ENCODE measurements at regions not wholly inside any gene's neighbourhood (a gene's known extent, or its start where the extent isn't known, plus 50 kb on each side); places are given as distances from the start of the nearest gene placed in this dataset.

GRCh38 chr11:115760461-115761320, 256.5 kb upstream of the CADM1 start:
- no peak for TF ChIP-seq CTCF (IDR thresholded peaks at IDR 0.05; ENCODE audit: borderline replicate concordance, insufficient read depth, low read depth, low read length)
- peak overlapping the region; percentile 57 for H3K4me3 ChIP-seq (ENCODE audit: low read depth, low read length)

GRCh38 chr11:115759622-115760460, 255.6 kb upstream of the CADM1 start:
- H3K4me3 ChIP-seq (ENCODE audit: low read depth, low read length): peak overlapping the region; percentile 57

GRCh38 chr11:115758011-115758410, 253.8 kb upstream of the CADM1 start:
- H3K4me3 ChIP-seq (ENCODE audit: low read depth, low read length): no peak overlapping the region
- no peak for TF ChIP-seq CTCF (IDR thresholded peaks at IDR 0.05; ENCODE audit: borderline replicate concordance, insufficient read depth, low read depth, low read length)

More at GRCh38 chr11:115759622-115760460, 255.6 kb upstream of the CADM1 start:
- TF ChIP-seq CTCF (IDR thresholded peaks at IDR 0.05; ENCODE audit: borderline replicate concordance, insufficient read depth, low read depth, low read length): no peak

- no peak overlapping the region for H3K4me3 ChIP-seq (ENCODE audit: low read depth, low read length)
- TF ChIP-seq CTCF (IDR thresholded peaks at IDR 0.05; ENCODE audit: borderline replicate concordance, insufficient read depth, low read depth, low read length): no peak
These were observed 247.2 kb upstream of the CADM1 start for GRCh38 chr11:115751243-115752015.

GRCh38 chr11:115745610-115746512, 241.6 kb upstream of the CADM1 start:
- no peak for TF ChIP-seq CTCF (IDR thresholded peaks at IDR 0.05; ENCODE audit: borderline replicate concordance, insufficient read depth, low read depth, low read length)
- H3K4me3 ChIP-seq (ENCODE audit: low read depth, low read length): no peak overlapping the region

- TF ChIP-seq CTCF (IDR thresholded peaks at IDR 0.05; ENCODE audit: borderline replicate concordance, insufficient read depth, low read depth, low read length): no peak
- no peak overlapping the region for H3K4me3 ChIP-seq (ENCODE audit: low read depth, low read length)
These were observed 240.9 kb upstream of the CADM1 start for GRCh38 chr11:115745066-115745465.

All from GM12875 (cell line).